ENCODE measurements at regions not wholly inside any gene's neighbourhood (a gene's known extent, or its start where the extent isn't known, plus 50 kb on each side); places are given as distances from the start of the nearest gene placed in this dataset.

DNA sequence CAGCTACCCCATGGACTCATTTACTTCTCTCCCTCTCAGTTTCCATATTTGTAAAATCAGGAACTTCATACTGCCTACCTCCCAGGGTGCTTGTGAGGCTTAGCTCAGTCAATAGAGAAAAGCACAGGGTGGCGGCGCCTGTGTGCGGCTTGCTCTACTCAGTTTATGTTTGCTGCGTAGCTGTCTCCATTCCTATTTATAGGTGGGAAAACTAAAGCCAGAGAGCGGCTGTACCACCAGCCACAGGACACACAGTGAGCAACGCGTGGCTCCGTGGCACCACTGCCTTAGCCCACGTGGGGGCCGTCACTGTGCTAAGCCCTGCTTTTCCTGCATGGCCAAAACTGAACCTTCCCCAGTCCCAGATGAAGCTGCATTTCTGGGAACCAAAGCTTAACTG is 292.4 kb downstream of the TEX29 start:
- TF ChIP-seq, protein P1, sequence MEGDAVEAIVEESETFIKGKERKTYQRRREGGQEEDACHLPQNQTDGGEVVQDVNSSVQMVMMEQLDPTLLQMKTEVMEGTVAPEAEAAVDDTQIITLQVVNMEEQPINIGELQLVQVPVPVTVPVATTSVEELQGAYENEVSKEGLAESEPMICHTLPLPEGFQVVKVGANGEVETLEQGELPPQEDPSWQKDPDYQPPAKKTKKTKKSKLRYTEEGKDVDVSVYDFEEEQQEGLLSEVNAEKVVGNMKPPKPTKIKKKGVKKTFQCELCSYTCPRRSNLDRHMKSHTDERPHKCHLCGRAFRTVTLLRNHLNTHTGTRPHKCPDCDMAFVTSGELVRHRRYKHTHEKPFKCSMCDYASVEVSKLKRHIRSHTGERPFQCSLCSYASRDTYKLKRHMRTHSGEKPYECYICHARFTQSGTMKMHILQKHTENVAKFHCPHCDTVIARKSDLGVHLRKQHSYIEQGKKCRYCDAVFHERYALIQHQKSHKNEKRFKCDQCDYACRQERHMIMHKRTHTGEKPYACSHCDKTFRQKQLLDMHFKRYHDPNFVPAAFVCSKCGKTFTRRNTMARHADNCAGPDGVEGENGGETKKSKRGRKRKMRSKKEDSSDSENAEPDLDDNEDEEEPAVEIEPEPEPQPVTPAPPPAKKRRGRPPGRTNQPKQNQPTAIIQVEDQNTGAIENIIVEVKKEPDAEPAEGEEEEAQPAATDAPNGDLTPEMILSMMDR (IDR thresholded peaks at IDR 0.05; ENCODE audit: borderline replicate concordance, insufficient read depth, low read depth, low read length): no peak
- H3K4me3 ChIP-seq (ENCODE audit: low read depth, low read length): no peak overlapping the region

DNA sequence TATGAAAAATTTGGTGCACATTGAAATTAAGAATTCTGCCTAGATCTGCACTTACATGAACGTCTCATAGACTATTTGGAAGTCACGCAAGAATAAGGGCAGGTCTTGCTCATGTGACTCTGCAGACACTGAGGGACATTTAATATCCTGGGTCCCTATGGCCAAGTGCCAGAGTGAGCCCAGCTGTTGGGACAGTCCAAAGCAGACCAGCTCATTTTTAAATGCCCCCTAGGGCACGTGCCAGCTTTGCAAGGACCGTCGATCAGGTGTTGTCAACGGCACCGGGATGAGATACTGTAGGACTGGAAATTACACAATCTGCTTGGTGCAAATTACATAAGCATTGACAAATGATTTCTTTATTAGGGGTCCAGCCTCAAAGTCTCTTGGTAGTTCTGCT is 293.6 kb downstream of the TEX29 start:
- H3K4me3 ChIP-seq (ENCODE audit: low read depth, low read length): no peak overlapping the region
- TF ChIP-seq, protein P1 (IDR thresholded peaks at IDR 0.05; ENCODE audit: borderline replicate concordance, insufficient read depth, low read depth, low read length): no peak

DNA sequence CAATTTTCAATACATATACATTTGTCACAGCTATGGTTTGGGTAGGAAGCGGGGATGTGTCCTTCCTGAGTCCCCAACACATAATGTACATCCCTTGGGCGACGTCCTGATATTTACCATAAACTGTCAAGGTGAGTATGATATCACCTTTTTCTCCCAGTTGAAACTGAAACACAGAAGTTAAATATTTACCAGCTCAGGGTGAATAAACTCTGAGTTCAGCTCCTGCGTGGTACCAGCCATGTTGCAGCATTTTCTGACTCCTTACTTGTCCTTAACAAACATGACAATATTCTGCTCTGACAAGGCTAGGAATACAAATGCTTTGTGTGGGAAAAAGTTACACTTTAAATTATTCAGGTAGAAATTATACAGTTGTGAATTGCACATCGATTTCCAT is 294.2 kb downstream of the TEX29 start:
- H3K4me3 ChIP-seq (ENCODE audit: low read depth, low read length): no peak overlapping the region
- TF ChIP-seq, protein P1 (IDR thresholded peaks at IDR 0.05; ENCODE audit: borderline replicate concordance, insufficient read depth, low read depth, low read length): no peak

DNA sequence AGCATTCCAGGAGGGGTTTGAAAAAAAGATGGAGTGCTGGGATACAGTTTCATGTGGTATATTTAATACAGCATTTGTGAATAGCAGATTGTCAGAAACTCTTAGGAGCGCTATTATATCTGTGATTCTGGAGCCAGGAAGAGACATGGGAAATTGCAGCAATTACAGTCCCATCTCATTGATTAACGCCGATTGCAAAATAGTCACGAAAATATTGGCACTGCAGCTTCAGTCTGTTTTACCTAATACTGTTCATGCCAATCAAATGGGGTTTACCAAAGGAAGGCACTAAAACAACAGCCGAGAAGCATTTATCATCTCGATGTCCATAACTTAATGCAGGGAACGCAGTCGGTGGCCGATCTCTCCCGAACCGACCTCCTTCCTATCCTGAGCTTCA is 295.8 kb downstream of the TEX29 start:
- TF ChIP-seq, protein P1 (IDR thresholded peaks at IDR 0.05; ENCODE audit: borderline replicate concordance, insufficient read depth, low read depth, low read length): no peak
- H3K4me3 ChIP-seq (ENCODE audit: low read depth, low read length): no peak overlapping the region

DNA sequence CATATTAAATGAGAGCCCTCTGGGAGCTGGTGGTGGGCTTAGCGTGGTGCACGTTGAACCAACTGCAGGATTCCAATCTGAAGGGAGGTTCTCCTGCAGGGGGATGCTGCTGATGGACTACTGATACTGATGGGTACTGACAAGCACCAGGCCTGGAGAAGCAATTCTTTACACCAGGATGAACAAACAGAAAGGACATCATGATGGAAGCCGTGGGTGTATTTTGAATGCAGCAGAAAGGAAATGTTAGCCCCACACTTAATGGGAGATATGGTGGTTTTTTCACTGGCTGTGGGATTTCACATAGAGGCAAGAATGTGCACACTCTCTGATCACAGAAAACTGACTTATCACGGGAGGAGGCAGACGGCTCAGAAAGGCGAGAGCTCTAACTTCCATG is 299.7 kb downstream of the TEX29 start:
- no peak overlapping the region for H3K4me3 ChIP-seq (ENCODE audit: low read depth, low read length)
- TF ChIP-seq, protein P1 (IDR thresholded peaks at IDR 0.05; ENCODE audit: borderline replicate concordance, insufficient read depth, low read depth, low read length): no peak

DNA sequence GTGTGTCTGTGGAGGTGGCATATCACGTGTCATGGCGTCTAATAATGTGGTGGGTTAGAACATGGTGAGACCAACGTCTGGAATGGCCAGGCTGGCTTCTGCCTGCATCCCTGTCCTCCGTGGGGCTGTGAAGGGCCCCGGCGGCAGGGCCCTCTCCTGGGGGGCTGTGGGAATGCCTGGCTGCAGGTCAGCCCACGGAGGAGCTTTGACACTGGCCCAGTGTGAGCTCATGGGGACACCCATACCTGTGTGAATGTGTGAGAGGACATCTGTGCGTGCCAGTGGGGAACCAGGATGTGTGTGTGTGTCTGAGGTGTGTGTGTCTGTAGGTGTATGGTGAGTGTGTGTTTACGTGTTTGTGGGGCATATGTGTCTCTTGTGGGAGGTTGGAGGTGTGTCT is 300.1 kb downstream of the TEX29 start:
- TF ChIP-seq, protein P1 (IDR thresholded peaks at IDR 0.05; ENCODE audit: borderline replicate concordance, insufficient read depth, low read depth, low read length): no peak

DNA sequence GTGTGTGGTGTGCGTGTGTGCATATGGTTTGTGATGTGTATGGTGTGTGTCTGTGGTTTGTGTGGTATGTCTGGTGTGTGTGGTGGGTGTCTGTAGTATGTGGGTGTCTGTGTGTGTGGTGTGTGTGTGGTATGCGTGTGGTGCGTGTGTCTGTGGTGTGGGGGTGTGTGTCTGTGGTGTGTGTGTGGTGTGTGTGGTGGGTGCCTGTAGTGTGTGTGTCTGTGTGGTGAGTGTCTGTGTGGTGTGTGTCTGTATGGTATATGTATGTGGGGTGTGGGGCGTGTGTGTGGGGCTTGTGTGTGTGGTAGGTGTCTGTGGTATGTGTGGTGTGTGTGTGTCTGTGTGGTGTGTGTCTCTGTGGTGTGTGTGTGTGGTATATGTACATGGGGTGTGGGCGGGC is 300.7 kb downstream of the TEX29 start:
- no peak overlapping the region for H3K4me3 ChIP-seq (ENCODE audit: low read depth, low read length)
- TF ChIP-seq, protein P1 (IDR thresholded peaks at IDR 0.05; ENCODE audit: borderline replicate concordance, insufficient read depth, low read depth, low read length): no peak

More for the DNA sequence above, 300.1 kb downstream of the TEX29 start:
- H3K4me3 ChIP-seq (ENCODE audit: low read depth, low read length): no peak overlapping the region
